GM19023 (cell line): ENCODE measurements at regions not wholly inside any gene's neighbourhood (a gene's known extent, or its start where the extent isn't known, plus 50 kb on each side); places are given as distances from the start of the nearest gene placed in this dataset.

Experiments
- ATAC-seq: cut with Tn5 transposase; IDR thresholded peaks from one replicate; pipeline ENCODE4 v1.9.1; 2021; ENCODE audit warnings: mild to moderate bottlenecking, moderate library complexity; ENCODE audit not compliant: unreplicated experiment

- no peak for ATAC-seq
Measured at GRCh38 chr3:67733269-67733950, 79.0 kb upstream of the SUCLG2 start.

GRCh38 chr3:67724434-67724833 is 70.0 kb upstream of the SUCLG2 start:
- ATAC-seq = no peak

GRCh38 chr3:67723863-67724262 is 69.5 kb upstream of the SUCLG2 start:
- ATAC-seq = no peak

GRCh38 chr3:67719333-67719732 is 64.9 kb upstream of the SUCLG2 start:
- no peak for ATAC-seq

GRCh38 chr3:67715971-67716370 is 61.6 kb upstream of the SUCLG2 start:
- no peak for ATAC-seq

- ATAC-seq = no peak
Measured at GRCh38 chr3:67713764-67714469, 59.5 kb upstream of the SUCLG2 start.

- ATAC-seq = no peak
Measured at GRCh38 chr3:67712259-67712658, 57.8 kb upstream of the SUCLG2 start.

GRCh38 chr3:67710396-67710795 is 56.0 kb upstream of the SUCLG2 start:
- no peak for ATAC-seq

- ATAC-seq = no peak
Measured at GRCh38 chr3:67706934-67707333, 52.5 kb upstream of the SUCLG2 start.

- no peak for ATAC-seq
Measured at GRCh38 chr3:67704322-67704721, 49.9 kb upstream of the SUCLG2 start.
